GM12865 (cell line): ENCODE measurements at regions not wholly inside any gene's neighbourhood (a gene's known extent, or its start where the extent isn't known, plus 50 kb on each side); places are given as distances from the start of the nearest gene placed in this dataset.

Experiments used
- DNase-seq: peaks from one replicate; pipeline ENCODE4 v3.0.0; 2010; ENCODE audit warnings: low read depth
- H3K4me3 ChIP-seq: 2 replicates; pipeline ENCODE4 v1.5.1; 2011; ENCODE audit warnings: mild to moderate bottlenecking, low read depth, low read length, control low read depth
- CTCF ChIP-seq: IDR thresholded peaks from 2 replicates; pipeline ENCODE4 v1.5.1; 2011; ENCODE audit warnings: low read length, control low read depth, low read depth, inconsistent platforms; ENCODE audit not compliant: insufficient read depth; ENCODE audit errors: missing control alignments

DNA sequence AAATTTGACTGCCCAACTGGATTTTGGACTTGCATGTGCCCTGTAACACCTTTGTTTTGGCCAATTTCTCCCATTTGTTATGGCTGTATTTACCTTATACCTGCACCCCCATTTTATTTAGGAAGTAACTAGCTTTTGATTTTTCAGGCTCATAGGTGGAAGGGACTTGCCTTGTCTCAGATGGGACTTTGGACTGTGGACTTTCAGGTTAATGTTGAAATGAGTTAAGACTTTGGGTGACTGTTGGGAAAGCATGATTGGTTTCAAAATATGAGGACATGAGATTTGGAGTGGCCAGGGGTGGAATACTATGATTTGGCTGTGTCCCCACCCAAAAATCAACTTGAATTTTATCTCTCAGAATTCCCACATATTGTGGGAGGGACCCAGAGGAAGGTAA, 490.2 kb downstream of the PRR16 start:
- no peak for DNase-seq
- no peak for TF ChIP-seq CTCF
- H3K4me3 ChIP-seq = no peak overlapping the region

GRCh38 chr5:120955795-120956194, 491.7 kb downstream of the PRR16 start:
- no peak for DNase-seq
- no peak for TF ChIP-seq CTCF
- no peak overlapping the region for H3K4me3 ChIP-seq

DNA sequence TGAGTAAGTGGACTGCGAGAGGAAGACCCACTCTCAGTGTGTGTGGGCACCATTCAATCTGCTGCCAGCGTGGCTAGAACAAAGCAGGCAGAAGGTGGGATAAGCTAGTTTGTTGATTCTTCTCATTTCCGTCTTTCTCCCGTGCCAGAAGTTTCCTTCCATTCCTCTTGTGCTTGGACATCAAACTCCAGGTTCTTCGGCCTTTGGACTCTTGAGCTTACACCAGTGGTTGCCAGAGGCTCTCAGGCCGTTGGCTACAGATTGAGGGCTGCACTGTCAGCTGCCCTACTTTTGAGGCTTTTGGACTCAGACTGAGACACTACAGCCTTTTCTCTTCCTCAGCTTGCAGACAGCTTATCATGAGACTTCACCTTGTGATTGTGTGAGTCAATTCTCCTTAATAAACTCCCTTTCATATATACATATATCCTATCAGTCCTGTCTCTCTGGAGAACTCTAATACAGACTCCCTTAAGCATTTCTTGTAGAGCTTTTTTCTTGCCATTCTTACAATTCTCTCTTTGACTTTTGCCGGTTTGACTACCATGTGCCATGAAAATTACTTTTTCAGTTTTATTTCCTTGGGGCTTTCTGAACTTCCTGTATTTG, 494.9 kb downstream of the PRR16 start:
- no peak for TF ChIP-seq CTCF
- H3K4me3 ChIP-seq = no peak overlapping the region
- no peak for DNase-seq

GRCh38 chr5:120960510-120960909, 496.4 kb downstream of the PRR16 start:
- no peak for TF ChIP-seq CTCF
- H3K4me3 ChIP-seq = no peak overlapping the region
- no peak for DNase-seq

DNA sequence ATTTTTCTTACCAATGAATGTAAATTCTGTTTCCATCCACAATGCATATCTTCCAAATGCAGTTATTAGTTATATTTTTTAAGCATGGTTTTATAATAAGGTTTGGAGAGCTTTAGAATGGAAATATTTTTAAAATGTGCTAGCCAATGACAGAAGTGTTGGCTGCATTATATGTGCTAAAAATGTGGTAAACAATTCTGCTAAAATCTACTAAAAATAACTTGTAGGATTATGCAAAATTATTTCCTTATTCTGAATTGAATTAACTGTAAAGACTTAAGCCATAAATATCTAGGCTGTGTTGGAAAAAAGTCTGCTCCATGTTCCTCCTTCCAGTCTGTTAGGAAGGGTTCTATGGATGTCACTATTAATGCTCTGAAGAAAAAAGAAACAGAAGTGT, 503.3 kb downstream of the PRR16 start:
- no peak overlapping the region for H3K4me3 ChIP-seq
- TF ChIP-seq CTCF = no peak
- no peak for DNase-seq

- no peak for TF ChIP-seq CTCF
- H3K4me3 ChIP-seq = no peak overlapping the region
- no peak for DNase-seq
Observed at GRCh38 chr5:120974690-120975089, 510.6 kb downstream of the PRR16 start.

- H3K4me3 ChIP-seq = no peak overlapping the region
- DNase-seq = no peak
- no peak for TF ChIP-seq CTCF
Observed at GRCh38 chr5:120982351-120982750, 518.3 kb downstream of the PRR16 start.
